Right renal pelvis (tissue), 4 donors: ENCODE measurements at regions not wholly inside any gene's neighbourhood (a gene's known extent, or its start where the extent isn't known, plus 50 kb on each side); places are given as distances from the start of the nearest gene placed in this dataset.

Source experiments
- DNase-seq, 4 donors: peaks; one replicate each; pipeline ENCODE4 v3.0.0-alpha.2; 2013; ENCODE audit warnings: low read depth in 4 of 4, low spot score in 3 of 4, missing footprints in 1 of 4

GRCh38 chr1:14120895-14121294, 420.9 kb downstream of the PRDM2 start:
- no peak for DNase-seq

GRCh38 chr1:14128096-14128495, 428.1 kb downstream of the PRDM2 start:
- DNase-seq, result no peak

- no peak for DNase-seq
Measured at GRCh38 chr1:14129009-14129408, 429.0 kb downstream of the PRDM2 start.

DNA sequence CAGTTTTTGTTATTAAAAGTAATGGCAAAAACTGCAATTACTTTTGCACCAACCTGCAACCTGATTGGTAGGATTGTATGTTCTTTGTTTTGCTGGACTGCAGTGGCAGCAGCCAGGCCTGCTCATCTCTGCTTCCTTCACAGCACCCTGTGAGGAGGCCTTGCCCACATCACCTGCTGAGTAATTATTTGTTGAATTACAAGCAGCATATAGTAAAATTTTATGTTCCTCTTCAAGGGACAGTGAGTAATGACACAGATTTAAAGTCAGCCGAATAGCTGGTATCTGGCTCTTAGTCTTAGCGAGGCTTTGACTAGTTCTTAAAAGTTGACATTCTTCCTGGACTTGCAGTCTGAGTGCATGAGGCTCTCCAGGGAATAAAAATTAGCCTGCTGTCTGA, 435.1 kb downstream of the PRDM2 start:
- no peak for DNase-seq

DNA sequence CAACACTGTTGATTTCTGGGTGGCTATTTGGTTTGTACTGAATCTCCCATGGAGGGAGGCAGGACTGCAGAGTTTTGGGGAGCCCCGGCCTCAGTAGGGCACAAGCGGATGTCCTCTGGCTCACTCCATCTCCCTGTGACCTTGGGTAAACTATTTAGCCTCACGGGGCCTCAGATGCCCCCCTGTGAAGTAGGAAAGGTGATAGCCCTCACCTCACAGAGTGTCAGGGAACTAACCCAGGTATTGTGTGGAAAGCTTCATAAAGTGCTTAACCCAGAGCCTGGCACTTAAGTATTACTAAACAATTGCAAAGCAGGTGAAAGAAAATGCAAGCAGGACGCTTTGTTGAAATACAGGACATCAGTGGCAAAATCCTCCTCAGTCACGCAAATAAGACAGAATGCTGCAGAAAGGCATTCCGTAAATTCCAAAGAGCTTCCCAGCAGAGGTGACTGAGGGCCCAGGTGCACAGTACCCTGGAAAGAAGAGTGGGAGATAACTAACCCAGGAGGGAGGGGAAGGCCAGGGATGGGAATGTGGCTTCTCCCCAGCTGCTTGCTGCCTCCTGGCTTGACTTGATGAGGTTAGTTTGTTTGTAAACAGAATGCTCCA, 436.3 kb downstream of the PRDM2 start:
- DNase-seq, result no peak

DNA sequence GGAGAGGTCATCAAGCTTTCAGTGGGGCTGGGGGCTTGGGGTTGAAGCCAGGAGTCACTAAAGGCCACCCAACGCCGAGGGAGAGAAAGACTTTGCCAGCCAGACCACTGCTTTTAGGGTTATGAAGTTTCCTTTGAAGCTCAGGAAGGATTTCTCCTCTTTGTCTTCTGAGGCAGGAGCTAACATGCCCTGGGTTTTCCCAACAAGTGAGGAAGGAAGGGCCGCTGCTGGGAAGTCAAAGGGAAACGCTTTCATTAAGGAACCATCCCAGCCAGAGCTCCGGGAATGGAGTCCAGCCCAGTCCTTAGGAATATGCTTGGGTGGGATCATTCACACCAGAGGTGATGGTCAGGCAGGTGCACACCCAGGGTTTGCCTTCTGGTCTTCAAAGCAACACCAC, 436.9 kb downstream of the PRDM2 start:
- DNase-seq, result no peak

DNA sequence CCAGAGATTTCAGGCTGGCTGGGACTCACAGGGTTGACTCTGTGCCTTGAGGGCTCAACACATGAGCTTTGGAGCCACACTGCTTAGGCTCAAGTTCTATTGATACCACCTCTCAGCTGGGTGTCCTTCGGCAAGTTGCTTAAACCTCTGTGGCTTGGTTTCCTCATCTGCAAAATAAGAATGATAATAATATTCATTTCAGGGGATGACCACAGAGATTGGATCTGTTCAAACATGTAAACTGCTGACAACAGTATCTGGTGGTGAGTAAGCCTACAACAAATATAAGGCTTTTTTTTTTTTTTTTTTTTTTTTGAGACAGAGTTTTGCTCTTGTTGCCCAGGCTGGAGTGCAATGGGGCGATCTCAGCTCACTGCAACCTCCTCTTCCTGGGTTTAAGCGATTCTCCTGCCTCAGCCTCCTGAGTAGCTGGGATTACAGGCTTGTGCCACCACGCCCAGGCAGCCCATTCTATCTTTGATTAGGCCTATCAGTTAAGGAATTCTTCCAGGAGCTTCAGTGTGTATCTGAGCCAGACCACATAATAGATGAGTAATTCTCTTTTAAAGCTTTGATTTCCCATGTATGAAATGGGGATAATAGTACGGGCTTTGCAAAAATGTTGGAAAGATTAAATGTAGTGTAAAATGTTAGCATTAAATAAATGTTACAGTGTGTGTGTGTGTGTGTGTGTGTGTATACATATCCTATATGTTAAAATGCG, 437.6 kb downstream of the PRDM2 start:
- DNase-seq, result no peak

GRCh38 chr1:14138135-14138506, 438.1 kb downstream of the PRDM2 start:
- DNase-seq, result no peak

GRCh38 chr1:14138687-14139086, 438.7 kb downstream of the PRDM2 start:
- DNase-seq, result no peak

- no peak for DNase-seq
Measured at GRCh38 chr1:14140831-14141401, 440.9 kb downstream of the PRDM2 start.

DNA sequence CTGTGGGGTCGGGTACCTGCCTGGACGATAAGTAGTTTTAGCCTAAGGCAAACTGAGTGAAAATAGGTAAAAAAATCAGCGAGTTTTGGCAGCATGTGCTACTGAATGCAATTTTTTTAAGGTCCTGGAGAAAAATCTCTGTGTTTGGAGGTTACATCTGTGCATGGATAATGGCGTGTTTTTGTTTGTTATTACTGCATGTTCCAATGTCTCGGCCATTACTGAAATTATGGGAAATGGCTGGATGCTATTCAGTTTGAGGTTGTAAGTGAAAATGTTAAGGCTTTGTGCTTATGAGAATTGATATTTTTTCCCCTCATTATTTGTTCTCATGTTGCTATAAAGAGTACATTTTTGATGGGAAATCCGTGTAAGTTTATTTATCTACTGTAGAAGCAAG, 441.7 kb downstream of the PRDM2 start:
- DNase-seq, result no peak

- DNase-seq, result no peak
Measured at GRCh38 chr1:14142397-14143100, 442.6 kb downstream of the PRDM2 start.

DNA sequence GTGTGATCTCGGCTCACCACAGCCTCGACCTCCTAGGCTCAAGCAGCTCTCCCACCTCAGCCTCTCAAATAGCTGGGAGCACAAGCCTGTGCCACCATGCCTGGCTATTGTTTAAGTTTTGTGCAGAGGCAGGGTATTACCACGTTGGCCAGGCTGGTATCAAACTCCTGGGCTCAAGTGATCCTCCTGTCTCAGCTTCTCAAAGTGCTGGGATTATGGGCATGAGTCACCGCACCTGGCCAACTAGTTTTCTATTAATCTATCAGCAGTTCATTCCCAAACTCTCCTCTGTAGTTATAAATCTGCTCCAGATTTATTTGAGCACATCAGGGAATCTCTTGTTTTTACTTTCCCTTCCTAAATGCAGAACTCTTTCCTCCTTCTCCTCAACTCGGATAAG, 443.8 kb downstream of the PRDM2 start:
- no peak for DNase-seq

DNA sequence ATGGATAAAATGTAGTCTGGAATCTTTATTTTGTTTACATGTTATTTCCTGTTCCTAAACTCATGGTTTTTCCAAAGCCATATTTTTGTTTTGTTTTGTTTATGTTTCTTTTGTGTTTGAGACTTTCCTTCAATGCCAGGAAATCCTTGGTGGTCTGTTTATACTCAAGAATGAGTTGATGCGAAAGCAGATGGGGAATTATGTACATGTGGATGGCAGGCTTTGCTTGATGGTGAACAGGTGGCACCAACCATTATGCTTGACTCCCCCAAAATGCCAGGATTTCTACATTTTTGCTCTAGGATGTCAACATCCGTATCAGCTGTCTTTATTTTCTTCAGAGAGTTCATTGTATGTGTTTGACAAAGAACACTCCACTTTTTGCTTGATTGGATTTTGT, 448.5 kb downstream of the PRDM2 start:
- no peak for DNase-seq

- peak in 1 of 4 donors; percentile 20 for DNase-seq
Measured at GRCh38 chr1:14149431-14149830, 449.1 kb upstream of the KAZN start.

DNA sequence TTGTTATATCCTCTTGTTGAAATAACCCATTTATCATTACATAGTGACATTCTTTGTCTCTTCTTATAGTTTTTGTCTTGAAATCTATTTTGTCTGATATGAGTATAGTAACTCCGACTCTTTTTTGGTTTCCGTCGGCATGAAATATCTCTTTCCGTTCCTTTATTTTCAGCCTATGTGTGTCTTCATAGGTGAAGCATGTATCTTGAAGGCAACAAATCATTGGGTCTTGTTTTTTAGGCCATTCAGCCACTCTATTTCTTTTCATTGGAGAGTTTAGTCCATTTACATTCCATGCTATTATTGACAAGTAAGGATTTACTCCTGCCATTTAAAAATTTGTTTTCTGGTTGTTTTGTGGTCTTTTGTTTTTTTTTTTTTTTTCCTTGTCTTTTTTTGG, 441.9 kb upstream of the KAZN start:
- no peak for DNase-seq

DNA sequence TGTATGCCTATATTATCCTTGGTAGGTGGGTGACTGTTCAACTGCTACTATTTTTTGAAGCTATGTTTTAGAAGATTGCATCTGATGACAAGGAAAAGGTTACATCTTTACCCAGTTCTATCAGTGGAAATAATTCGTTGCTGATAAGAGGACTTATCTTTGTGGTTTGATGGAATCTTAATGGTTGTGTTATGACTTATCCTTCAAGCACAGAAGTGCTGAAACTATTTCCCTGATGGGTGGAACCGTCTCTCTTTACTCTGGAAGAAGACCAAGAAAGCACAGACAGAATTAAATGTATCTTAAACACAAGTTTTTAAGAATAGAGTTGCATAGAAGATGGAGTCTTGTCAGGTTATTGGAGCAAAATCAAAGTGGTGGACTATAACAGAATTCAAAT, 437.7 kb upstream of the KAZN start:
- no peak for DNase-seq

DNA sequence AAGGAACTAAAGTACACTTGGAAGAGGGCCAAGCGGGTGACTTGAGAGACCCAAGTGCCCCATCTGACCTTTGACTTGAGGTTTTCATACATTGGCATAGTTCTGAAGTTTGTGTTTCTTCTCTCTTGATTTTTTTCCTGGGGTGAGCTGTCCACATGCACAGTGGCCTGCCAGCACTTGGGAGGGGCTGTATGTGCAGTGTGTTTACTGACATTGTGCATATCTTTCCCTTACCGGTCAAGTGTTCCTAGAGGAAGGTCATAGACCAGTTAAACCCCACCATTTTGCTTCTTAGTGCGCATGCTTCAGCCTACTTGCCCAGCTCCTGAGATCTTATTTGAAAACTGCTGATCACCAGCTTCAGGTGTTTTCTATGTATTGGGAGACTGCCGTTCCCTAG, 435.2 kb upstream of the KAZN start:
- no peak for DNase-seq

DNA sequence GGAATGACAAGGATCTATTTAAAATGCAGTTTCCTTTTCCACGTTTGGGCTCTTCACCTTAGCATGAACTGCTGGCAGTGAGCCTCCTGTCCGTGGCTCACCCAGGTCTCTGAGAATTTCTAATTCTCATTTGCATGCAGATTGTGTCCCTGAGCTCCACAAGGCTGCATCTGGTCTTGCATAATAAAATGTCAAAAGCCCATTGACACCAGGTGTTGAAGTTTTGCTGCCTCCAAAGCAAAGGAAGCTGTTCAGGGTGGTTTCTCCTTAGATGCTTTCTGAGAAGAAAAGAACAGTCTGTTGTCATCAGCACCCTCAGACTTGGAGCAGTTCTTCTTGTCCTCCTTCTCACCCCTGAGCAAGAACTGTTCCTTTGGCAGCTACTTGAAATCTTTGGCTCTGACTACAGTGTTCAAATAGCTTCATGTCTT, 433.1 kb upstream of the KAZN start:
- no peak for DNase-seq

GRCh38 chr1:14167884-14168283, 430.6 kb upstream of the KAZN start:
- no peak for DNase-seq

GRCh38 chr1:14168326-14169063, 430.0 kb upstream of the KAZN start:
- no peak for DNase-seq
